ENCODE measurements at regions not wholly inside any gene's neighbourhood (a gene's known extent, or its start where the extent isn't known, plus 50 kb on each side); places are given as distances from the start of the nearest gene placed in this dataset.
"Not testable (repeated sequence)": the region's sequence is repeated elsewhere in the genome, so short reads cannot be mapped to it uniquely, and the experiment has no call there.

DNA sequence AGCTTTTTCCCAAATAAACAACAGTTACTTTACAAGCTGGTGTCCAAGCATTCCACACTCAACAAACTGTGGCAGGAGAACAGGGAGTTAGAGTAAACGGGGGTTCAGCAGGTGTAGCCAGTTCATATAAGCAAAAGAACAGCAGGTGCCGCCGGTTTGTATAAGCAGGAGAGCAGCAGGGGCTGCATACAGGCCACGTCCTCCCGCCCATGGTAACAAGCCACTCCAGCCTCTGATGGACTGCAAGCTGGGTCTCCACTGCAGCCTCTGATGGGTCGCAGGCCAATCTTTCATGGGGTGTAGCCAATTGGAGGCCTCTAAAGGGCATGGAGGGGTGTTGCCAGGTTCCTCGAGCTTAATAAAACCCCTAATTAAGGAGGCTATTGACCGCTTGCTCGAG is 189.3 kb downstream of the ANKRD30B start:
- DNase-seq, result no peak

DNA sequence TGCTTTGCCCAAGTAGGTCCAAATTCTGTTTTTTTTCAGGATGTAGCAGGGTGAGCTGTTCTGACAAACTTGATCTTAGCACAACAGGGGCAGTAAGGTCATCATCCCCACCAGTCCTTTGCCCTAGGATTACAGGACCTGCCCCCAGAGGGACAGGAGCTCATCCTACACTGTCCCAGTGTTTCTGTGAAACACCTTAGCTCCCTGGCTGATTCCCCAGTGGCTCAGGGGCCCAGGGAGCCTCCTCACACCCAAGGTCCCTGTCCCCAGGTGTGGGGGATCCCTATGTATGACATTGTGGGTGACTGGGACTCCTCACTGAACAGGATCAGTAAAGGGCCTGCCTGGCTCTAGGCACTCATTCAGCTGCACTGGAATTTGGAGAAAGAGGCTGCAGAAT is 191.2 kb downstream of the ANKRD30B start:
- DNase-seq, result no peak

DNA sequence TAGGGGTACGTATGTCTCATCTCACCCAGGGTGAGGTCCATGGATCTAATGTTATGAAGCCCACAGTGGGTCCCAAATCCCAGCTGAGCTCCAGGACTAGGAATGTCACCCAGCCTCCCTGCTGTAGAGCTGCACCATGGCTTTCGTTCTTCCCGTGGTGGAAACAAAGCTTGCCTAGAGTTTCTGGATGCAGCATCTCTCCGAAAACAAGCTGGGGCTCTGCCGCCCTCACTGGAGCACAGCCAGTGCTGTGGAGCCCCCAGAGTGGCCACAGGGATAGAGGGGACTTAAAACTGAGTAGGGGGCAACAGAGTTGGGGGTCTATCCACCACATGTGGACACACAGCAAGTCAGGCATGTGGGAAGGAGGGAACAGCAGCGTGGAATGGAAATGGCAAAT is 192.1 kb downstream of the ANKRD30B start:
- not testable (repeated sequence) for DNase-seq

DNA sequence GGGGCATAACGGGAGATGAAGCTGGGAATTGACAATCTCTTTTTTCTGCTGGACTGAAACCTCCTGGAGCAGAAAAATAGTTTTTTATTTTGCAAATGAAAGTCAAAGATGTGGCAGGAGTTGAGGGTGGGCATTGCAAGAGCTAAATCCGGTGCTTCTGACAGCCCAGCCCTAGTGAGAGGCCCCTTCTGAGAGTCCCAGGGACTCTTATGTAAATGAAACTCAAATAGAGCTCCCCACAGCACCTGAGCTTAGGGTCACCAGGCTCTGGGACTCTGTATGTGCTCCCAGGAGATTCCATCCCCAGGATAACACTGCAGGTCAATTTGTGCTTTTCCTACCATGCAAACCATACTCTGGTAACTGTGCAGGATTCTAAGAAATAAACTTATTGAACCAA is 192.8 kb downstream of the ANKRD30B start:
- DNase-seq, result no peak

DNA sequence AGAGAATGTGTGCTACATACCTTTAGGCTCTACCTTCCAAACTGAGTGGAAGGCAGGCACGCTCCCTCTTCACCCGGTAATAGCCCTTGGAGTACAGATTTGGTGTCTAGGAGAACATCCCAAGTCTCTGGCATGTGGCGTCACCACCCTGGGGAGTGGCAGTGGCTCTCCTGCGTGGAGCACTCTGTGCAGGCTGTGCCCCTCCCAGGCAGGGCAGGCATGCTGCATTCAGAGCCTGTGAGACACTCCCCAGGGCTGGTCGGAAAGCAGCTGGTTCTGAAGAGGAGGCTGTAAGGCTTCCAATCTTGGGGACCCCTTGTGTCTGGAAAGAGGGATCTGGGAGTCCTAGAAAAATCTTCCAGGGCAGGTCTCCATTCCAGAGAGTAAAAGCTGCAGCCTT is 193.3 kb downstream of the ANKRD30B start:
- DNase-seq, result no peak

DNA sequence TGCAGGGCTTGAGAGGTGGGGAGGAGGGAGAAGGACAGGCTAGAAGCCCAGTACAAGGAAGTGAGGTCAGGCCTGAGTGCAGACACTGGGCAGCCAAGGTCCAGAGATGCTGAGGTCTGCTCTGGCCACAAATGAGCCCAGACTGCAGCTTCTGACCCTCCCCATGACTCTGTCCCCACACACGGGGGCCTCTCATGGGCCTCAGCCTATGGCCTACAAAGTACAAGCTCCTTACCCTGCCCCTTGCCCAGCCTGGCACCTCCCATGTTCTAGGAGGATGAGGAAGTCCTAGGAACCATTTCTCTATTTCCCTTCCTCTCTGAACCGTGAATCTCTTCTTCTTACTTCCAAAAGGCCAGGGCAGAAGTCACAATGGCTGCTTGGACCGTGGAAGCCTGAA is 193.8 kb downstream of the ANKRD30B start:
- DNase-seq, result no peak

DNA sequence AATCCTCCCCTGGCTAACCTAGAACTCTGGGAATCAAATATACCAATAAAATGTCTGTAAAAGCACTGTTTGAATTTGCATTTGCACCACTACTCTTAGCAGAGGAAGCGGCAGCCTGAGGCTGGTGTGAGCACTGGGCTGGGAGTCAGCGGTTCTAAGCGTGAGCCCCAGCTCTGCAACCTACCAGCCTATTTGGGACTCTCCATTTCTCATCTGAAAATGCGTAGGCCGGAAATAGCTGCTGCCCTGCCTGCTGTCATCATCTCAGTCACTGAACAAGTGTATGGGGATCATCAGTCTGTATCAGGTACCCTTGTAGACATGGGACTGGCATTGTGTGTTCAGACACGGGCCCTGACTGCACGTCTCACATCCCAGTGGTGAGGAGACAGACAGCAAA is 194.3 kb downstream of the ANKRD30B start:
- DNase-seq, result no peak

DNA sequence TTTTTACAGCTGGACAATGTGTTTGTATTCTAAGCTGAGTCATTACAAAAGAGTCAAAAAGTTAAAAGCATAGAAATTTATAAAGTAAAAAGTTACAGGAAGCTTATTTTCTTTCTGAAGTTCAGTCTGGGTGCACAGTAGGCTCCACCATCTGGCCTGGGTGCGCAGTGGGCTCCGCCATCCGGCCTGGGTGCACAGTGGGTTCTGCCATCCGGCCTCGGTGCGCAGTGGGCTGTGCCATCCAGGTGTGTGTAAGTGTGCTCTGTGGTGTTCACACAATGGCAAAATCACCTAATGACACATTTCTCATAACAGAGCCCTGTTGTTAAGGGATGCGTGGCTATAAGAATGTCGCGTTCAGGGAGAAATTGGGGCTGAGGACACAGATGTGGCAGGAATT is 195.5 kb downstream of the ANKRD30B start:
- DNase-seq, result no peak

DNA sequence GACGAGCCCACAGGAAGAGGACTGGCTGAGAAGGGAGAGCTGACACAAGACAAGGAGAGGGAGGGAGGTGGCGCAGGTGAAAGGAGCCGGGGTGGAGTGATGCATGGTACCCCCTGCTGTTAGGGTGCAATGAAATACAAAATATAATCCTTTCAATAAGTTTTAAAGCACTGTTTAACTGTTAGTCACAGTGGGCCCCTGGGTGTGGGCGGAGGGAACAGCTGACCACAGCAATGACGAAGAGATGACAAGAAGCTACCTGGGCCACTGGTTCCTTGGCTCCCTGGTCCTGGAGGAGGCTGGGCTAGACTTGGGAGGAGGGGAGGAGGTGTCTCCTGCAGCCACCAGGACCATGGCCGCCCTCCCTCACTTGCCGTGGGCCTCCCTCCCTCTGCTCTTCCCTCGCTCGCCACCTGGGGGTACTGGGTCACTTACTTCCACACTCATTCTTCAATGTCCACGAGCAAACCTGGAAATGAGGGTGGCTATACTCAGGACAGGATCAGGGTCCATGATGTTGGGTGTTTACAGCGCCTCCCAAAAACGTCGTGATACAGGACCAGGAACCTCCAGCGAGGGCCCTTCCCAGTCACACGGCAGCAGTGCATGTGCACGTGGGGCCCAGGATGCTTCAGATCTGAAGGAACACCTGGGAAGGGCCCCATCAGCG is 196.1 kb downstream of the ANKRD30B start:
- DNase-seq, result no peak

DNA sequence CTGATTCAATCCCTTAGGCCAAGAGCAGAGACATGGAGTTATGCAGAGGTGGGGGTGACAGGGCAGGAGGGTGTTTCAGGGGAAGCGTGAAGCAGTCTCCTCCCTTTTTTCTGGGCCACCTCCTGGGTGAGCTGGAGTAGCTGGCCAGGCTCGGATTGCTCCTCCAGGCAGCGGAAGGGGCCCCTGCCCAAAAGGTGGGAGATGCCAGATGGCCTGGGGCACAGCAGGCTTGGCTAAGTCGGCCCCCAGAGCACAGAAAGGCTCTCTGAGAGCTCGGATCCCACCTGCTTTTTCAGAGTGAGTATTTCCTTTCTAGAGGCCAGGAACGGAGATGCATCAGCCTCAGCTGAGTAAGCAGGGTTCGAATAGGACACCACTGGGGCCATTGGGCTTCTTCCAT is 196.9 kb downstream of the ANKRD30B start:
- DNase-seq, result no peak

DNA sequence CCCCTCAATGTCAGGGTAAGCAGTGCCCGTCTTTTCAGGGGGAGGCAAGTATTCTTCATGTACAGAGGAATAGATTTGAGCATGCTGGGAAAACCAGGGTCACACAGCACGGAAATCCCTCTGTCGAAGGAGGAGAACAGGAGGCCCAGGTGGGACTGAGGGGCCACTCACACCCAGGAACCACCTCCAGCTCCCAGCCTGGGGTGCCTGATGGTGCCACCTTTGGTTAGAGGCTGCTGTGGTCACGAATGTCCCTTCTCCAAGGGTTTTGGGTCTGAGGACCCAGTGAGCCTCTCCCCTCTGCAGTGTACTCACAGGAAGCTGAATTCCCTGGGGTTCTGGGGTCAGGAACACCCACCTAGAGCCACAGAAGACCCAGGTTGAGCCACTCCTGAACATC is 197.3 kb downstream of the ANKRD30B start:
- no peak for DNase-seq

DNA sequence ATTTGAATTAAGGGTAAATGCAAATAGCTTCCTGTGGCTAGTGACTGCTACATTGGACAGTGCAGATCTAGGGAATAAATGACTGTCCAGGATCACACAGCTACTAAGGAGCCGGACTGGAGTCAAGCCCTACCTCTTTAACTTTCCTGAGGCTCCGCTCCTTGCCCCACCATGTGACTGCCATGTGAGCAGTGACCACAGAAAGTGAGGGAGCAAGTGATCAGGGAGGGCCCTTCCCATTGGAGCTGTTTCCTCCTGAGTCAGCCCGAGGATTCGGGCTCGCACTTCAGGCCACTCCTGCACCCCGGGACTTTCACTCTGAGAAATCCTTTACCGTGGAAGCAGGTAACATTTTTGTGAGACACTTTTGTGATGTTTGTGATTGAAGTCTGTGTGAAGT is 198.0 kb downstream of the ANKRD30B start:
- DNase-seq, result no peak

DNA sequence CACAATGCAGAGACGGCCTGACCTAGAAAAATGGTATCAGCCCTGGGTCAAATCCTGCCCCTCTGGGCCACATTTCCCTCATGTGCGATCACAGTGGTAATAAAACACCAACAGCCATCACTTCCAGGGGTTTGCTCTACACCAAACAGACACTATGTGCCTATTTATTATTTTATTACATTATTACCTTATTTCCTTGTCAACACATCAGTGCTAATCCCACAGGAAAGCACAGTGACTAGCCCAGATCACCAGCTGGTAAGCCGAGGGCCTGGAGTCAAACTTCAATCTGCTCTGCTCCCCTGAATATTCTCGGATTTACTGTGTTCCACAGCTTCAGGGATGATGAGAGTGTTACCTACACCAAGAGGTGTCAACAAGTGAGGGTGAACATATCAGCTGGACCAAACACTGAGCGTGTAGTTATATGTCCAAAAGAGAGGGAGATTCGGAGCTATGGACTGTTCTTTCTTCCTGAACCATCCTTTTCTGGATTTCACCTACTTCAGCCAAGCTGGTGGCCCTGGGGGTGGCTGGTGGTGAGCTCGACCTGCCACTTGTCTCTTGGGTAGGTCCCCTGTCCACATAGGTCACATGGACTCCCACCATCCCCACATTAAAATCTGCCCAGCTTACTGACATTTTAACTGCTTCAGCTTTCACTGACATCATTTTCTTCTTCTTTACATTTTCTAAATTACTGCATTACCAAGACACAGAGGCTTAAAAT is 198.9 kb downstream of the ANKRD30B start:
- DNase-seq, result not testable (repeated sequence)

DNA sequence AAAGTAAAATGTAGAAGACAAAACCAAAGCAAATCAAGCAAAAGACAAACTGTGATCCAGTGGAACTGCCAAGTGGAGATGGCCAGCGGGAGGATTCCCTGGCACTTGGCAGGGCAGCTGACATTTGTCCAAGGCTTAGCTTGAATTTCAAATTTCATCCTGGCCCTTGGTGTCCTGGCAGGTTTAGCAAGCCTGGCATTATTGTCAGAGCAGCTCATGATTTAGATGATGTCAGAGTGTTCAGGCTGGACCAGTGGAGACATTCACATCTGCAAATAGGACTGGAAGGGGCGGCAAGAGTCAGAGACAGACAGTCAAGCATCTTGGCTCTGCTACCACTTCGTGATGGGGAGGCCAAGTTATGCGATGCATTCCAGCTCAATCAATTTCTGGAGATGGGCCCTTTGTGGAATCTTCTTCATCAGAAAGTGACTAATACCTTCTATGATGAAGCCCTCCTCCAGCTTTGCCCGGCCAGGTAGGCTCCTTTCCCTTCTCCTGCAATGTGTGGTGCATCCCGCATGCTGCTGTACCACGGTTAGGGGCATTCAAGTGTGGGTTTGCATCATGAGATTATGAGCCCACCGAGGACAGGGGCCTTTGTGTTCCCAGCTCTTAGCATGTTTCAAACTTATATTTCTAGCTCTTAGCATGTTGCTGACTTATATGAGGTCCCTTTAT is 199.7 kb downstream of the ANKRD30B start:
- no peak for DNase-seq

DNA sequence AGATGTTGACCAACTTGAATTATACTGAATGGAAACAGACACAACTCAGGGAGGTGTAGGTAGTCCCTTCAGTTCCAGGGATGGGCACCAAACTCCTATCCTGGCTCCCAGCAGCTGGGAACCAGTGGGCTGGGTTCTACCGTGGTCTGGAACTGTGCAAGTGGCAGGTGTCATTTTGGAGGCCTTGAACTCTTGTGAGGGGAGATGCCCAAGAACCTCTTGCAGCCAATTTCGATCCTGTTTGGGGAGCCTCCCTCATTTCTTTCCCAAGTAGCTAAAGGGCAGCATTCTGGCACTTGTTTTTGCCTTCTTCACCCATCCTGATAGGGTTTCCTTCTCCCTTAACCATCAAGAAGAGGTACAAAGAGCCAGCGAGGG is 200.2 kb downstream of the ANKRD30B start:
- DNase-seq, result no peak

DNA sequence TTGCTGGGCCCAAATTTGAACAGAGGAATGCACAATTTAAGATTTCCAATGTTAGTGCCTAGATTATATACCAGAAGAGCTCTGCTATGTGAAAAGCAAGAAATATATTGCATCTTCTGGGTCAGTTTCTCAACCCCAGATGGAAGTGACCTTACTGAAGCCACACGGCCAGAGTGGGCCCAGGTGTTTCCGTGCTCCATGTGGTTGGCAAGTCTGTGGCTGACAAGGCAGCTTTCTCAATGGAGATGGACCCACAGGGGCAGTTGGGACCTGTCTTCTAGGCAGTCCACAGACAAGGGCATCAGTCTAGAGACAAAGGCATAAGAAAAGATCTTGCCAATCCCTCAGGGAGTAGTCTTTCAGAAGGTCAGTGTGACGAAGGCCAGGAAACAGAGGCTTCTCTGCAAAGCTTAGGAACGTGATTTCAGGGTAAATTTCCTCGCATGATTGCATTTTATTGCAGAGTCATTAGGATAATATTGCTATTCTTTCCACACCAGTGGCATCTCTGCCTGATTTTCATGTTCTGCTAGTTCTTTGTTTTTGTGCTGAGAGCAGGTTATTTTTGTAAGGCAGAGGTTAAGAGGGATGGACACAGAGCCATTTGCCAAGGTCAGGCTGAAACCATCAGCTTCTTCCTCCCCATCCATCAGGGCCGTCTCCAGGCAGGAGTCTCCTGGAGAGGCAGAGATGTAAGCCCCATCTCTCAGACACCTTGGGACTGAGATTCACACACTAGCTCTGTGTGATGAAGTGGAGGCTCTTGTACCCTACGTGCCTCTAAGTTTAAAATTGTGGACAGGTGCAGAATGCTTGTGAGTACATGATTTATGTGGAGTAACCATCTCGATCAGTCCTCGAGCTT is 202.1 kb downstream of the ANKRD30B start:
- no peak for DNase-seq

DNA sequence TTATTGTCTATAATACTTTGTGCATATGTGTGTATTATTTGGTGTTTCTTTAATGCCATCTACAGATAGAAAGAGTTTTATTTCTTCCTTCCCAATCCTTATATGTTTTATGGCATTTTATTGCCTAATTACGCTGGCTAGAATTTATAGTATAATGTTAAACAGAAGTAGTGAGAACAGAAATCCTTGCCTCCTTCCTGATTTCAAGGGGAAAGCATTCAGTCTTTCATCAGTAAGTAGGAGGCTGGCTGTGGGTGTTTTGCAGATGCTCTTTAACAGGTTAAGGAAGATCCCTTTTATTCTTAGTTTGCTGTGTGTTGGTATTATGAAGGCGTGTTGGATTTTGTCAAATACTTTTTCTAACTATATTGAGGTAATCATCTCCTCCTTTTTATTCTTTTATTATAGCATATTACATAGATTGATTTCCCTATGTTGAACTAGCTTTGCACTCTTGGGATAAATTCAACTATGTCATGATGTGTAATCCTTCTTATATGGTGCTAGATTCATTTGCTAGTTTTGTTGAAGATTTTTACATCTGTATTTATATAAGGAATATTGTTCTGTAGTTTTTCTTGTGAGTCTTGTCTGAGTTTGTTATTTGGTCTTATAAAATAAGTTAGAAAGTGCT is 204.6 kb downstream of the ANKRD30B start:
- DNase-seq, result not testable (repeated sequence)

DNA sequence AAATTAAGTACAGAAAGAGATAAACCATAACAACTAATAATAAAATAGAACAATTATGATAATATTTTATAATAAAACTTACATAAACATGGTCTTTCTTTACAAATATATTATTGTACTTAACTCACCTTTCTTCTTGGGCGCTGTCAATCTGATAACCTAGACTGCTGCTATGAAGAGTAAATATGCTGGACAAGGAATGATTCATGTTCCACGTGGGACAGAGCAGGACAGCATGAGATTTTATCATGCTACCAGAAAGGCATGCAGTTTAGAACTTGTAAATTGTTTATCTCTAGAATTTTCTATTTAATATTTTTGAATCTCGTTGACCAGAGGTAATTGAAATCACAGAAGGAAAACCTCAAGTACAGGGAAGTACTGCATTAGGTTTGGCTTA is 210.7 kb downstream of the ANKRD30B start:
- no peak for DNase-seq

DNA sequence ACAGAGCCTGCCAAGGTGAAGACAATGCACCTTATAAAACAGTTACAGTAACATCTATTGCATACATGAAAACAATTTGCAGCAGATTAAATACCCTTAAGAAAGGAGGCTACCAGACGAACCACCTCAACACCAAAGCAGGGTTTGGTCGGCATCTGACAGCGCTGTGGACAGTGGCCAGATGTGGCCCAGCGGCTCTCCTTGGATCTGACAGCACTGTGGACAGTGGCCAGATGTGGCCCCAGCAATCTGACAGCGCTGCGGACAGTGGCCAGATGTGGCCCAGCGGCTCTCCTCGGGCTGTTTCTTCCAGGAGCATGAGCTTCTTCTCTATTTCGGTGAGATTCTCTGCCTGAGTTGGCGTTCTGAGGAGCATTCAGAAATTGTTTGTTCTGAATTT is 211.6 kb downstream of the ANKRD30B start:
- DNase-seq, result no peak

DNA sequence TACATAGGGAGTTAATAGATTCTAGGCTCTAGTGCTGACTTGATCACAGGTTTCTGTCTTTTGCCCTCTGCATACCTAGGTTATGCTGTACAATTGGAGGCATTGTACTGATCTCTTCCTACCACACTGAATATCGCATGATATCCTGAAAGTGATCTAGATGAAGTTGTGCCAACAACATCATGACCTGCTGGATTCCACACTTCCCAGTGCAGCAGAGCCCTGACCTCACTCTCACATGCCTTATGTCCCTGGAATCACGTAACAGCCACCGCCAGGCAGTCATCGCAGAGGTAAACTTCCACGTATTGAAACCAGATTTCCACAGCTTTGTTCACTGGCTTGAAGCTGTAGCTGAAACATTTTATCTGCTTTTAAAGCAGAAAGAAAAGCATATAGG is 214.0 kb downstream of the ANKRD30B start:
- no peak for DNase-seq

DNA sequence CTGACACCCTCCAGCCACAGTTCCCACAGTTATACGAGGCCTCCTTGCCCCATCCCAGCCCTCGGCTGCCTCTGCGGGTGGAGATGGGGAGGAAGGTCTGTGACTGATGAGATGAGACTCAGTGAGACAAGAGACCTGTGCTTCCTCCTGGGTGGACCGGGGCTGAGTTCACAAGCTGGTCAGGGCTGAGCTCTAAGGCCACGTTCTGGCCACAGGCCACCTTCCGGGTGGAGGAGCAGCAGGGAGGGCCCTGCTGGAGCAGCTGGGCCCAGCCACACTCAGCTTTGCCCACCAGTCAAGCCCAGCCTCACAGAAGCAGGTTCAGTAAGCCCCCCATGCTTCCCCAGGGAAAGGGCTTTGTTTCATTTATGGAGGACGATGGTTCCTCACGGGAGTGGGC is 214.7 kb downstream of the ANKRD30B start:
- no peak for DNase-seq

DNA sequence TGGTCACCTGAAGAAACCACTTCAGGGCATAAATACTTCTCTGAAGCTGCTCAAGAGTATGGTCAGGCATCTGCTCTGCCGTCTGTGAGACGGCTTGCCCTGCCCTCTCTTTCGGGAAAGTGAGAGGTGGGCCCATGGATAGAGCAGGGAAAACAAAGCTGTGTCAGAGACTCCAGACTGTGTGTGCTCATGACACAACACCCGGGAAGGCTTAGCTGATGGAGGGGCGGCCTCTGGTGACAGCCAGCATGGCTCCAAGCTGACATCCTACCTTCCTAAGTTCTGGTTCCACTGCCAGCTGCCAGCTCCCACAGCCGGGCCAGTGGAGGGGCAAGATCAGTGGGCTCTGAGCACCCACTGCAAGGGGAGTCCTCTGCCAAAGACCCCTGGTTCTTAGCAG is 215.3 kb downstream of the ANKRD30B start:
- no peak for DNase-seq

DNA sequence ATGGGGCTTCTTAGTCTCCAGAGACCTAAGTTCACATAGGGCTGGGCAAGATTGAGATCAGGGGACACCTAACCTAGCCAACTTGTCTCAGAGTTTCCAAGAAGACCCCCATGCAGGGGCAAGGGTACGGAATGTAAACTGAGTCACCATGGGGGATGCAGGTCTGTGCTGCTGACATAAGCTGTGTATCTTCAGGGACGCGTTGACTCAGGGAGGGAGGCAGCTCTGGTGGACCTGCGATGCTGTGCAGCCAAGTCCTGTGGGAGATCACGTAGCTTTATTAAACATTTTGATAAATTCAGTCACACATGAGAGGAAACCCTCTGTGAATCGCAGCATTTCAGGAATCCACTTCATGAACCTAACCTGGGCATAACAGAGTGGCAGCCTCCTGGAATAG is 216.0 kb downstream of the ANKRD30B start:
- DNase-seq, result no peak

Measured in activated T-cell treated with anti-CD3 and anti-CD28 coated beads, Interleukin-2, amount 50 U/mL, for 48 hours (primary cell).